K562 (cell line): ENCODE measurements at regions not wholly inside any gene's neighbourhood (a gene's known extent, or its start where the extent isn't known, plus 50 kb on each side); places are given as distances from the start of the nearest gene placed in this dataset.

Source experiments
- NKRF ChIP-seq: fragments of 450-650 bp; IDR thresholded peaks from 2 replicates; pipeline ENCODE4 v1.6.1; 2016; ENCODE audit warnings: borderline replicate concordance
- SP1 ChIP-seq: sonication (generic); formaldehyde crosslinking; IDR thresholded peaks from 2 replicates; pipeline ENCODE4 v1.8.1; 2022; ENCODE audit warnings: mild to moderate bottlenecking, missing genetic modification reagents
- TCF7 ChIP-seq: sonication (generic); IDR thresholded peaks from 2 replicates; pipeline ENCODE4 v1.6.1; 2016; ENCODE audit warnings: antibody characterized with exemption, borderline replicate concordance
- ZNF316 ChIP-seq: fragments of 450-650 bp; IDR thresholded peaks from 2 replicates; pipeline ENCODE4 v1.6.1; 2016

GRCh38 chr12:5230156-5230555, 186.5 kb downstream of the KCNA5 start:
- TF ChIP-seq SP1 (CRISPR knock-in tag), result no peak
- no peak for TF ChIP-seq TCF7
- TF ChIP-seq ZNF316, result no peak
- TF ChIP-seq NKRF, result no peak
